Endometrium (tissue), 2 donors: ENCODE measurements at regions not wholly inside any gene's neighbourhood (a gene's known extent, or its start where the extent isn't known, plus 50 kb on each side); places are given as distances from the start of the nearest gene placed in this dataset.

ENCODE experiments used
- FAIRE-seq: peaks from 2 replicates; lab custom pipeline; 2012; peaks lifted over from hg19 to GRCh38; lab: Jason Lieb, UNC
- donor health status: control.
- donor health status: control.

DNA sequence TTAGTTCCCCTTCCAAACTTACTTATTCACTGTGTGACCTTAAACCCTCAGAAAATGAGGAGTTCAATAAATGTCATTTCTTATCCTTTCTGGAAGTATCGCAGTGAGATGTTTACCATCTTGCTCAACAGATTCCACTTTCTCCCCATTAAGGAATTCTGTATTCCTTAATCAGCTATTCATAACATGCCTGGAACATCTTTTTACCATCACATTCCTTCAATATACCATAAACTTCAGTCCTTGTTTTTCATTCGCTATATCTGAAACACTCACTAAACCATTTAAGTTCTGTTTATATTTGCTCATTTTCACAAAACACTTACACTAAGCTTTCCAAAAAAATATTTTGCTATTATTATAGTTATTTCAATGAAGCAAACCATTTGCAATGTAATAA lies 1158.6 kb downstream of the CDH12 start:
- no peak for FAIRE-seq

DNA sequence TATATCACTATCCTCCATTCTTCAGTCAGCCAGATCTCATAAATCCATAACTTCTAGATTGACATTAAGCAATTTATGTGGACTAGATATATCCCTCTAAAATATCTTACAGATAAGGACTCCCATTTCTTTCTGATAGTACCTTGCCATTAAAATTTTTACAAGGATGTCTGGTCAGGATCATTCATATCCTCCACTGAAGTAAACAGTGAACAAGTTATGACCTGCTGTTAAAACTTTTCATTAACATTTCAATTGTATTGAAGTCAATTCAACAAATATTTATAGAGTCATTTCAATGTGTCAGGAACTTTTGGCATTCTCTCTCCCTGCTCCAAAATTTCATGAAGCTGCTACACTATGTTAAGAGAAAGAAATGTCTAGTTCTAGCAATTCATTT lies 1159.6 kb downstream of the CDH12 start:
- FAIRE-seq = peak; percentile 26

DNA sequence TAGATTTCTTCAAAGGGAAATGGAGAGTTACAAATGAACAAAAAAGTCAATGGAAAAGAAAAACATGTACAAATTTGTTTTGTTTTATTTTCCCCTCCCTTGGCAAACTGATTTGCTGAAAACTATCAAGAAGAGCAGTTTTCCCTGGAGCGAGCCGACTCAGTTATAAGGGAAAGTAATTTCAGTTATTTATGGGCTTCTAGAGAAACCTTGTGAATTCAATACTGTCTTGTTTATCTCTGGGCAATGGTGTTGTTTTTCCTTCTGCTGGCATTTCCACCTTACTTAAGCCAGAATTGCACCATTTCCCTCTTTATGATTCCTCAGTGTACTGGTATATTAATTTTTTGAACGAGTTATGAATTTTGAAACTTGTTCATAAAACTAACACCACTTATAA lies 1163.6 kb downstream of the CDH12 start:
- no peak for FAIRE-seq

DNA sequence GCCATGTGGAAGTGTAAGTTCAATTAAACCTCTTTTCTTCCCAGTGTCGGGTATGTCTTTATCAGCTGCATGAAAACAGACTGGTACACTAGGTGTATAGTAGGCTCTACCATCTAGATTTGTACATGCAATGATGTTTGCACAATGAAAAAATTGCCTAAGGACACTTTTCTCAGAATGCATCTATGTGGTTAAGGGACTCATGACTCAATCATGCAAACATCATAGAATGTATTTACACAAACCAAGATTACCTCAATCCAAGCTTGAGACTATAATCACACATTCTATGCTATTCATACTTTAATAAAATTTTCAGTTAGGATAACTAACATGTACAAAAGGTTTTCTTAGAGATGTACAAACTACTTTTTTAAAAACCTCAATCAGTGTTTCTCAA lies 1164.5 kb downstream of the CDH12 start:
- FAIRE-seq = no peak

DNA sequence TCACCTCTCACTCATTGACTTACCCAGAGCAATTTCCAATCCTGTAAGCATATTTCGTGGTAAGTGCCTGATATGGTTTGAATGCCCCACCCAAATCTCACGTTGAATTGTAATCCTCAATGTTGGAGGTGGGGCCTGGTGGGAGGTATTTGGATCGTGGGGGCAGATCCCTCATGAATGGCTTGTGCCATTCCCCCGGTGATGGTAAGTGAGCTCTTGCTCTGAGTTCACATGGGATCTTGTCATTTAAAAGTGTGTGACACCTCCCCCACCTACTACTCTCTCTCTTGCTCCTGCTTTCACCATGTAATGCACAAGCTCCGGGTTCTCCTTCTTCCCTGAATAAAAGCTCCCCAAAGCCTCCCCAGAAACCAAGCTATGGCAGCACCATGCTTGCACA lies 1165.5 kb downstream of the CDH12 start:
- no peak for FAIRE-seq

DNA sequence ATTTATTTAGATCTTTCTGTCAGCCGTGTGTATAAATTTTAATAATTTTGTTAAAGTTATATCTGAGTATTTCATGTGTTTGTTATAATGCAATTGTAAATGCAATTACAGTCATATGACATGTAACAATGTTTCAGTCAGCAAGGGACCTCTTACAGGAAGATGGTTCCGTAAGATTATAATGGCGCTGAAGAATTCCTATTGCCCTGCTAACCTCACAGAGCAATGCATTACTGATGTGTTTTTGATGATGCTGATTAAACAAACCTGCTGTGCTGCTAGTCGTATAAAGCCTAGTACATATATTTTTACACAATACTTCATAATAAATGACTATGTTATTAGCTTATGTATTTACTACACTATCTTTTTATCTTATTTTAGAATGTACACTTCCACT lies 1166.4 kb downstream of the CDH12 start:
- FAIRE-seq = no peak

DNA sequence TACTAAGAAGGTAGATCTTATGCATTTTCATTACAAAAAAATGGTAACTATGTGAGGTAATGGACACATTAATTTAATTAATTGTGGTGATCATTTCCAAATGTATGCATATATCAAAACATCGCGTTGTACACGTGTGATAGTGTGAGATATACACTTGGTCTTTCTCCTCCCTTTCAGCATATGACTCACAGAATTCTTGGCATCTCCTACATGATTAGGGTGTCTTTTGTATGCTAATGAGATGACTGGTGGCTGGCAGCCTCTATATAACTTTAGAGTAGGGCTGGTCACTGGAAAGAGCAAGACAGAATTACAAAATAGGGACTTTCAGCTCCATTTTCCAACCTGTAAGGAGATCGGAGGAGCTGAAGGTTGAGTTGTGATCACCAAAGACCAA lies 1167.6 kb downstream of the CDH12 start:
- FAIRE-seq = no peak

DNA sequence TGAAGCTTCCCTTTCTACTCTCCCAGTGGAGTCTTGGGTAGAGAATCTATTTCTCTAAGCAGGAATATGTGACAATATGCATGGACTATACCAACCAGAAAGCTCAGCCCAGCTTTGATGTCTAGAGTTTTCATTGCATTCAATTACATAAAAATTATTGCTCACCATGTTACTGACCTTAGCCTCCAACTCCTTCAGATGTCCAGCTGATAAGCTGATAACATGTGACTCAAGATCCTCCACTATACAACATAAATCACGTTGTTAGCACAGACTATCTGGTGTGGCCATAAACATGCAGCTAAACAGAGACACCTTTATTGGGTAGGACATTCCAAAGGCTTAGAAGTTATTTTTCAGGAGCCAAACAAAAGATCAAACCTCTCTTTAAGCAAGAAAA lies 1168.2 kb downstream of the CDH12 start:
- FAIRE-seq = no peak

DNA sequence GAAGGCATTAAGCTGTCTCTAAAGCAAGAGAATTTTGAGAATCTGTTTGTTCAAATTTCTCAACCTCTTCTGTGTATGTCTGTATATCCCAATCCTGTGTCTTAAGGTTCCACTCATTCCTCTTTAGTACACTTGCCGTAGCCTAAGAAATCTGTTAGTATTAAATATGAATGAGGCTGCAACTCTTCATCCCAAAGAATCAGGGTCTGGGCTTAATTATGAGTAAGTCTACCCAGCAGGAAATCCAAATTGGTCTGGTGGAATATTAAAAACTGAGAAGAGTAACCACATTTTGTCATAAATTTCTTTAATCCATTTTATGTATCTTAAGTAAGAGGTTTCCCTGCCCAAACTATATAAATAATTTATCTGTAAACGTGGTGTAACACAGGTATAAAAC lies 1171.2 kb downstream of the CDH12 start:
- FAIRE-seq = no peak

DNA sequence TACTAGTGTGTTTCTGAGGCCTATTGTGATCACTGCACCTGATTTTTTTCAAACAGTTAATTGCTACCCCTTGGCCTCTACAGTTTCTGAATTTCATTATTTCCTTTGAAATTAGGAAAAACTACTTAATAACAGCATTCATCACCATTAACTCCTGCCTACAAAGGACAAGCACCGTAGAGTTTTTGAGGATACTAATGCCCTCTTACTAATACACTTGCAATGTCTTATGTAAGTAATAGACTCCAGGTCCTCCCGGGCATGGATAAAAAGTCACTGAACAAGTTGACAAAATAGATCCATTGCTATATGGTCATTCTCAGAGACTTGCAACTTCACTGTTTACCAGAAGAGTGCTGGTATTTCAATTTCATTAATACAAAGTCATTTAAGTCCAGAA lies 1172.5 kb downstream of the CDH12 start:
- no peak for FAIRE-seq

DNA sequence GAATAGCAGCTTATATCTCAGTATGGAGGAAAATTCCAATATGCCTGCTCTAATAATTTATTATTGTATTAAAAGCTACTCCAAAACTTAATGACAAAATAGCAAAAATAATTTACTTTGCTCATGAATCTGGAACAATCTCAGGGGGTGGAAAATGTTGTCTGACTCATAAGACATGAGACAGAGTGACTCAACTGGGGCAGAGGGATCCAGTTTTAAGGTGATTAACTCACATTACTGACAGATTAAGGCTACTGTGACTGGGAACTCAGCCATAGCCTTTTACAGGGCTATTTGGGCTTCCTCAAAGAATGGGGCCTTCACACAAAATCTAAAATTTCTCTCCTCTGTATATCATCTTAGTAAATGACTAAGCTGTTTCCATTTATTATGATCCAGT lies 1172.9 kb downstream of the CDH12 start:
- no peak for FAIRE-seq

DNA sequence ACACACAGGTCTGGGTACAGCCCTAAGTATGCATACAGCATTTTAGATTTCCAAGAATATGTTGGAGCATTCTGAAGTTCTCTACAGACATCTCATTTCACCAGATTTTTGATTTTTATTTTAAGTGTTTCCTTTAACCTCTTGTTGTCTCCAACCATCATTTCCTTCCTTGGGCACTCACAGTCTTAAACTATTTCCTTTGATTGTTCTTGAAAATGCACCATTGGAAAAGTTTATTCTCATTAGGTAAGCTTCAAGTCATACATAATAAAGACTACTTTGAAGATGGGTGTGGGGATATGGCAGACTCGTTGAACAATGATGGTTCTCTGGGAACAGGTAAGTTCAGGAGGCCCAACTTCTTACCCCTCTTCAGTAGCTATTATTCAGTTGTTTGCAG lies 1174.6 kb downstream of the CDH12 start:
- FAIRE-seq = no peak

DNA sequence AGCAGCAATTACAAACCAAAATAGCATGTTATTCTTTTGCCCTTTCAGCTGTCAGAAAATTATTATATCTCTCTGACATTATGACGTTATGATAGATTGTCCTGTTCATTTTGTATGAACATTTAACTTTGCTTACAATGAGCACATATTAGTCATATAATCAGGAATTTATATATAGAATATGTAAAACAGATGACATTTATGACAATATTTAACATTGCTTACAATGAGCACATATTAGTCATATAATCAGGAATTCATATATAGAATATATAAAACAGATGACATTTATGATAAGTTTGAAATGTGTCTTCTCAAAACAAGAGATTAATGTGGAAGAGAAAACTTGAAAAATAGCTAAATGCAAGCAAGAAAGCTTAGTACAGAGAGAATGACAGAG lies 1180.2 kb downstream of the CDH12 start:
- FAIRE-seq = no peak

DNA sequence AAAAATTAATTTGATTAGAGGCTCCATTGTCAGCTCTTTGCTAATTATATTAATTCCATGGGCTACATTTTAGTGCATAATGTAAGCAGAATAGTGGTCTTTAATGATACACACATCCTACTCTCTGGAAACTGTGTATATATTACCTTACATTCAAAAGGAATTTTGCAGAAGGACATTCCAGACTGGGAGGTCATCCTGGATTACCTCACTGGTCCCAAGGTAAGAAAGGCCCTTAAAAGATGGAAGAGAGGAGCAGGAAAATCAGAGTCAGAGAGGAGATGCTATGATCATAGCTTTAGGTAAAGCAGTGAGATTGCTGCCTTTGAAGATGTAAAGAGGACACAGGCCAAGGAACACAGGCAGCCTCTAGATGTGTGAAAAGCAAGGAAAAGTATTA lies 1180.8 kb downstream of the CDH12 start:
- no peak for FAIRE-seq

DNA sequence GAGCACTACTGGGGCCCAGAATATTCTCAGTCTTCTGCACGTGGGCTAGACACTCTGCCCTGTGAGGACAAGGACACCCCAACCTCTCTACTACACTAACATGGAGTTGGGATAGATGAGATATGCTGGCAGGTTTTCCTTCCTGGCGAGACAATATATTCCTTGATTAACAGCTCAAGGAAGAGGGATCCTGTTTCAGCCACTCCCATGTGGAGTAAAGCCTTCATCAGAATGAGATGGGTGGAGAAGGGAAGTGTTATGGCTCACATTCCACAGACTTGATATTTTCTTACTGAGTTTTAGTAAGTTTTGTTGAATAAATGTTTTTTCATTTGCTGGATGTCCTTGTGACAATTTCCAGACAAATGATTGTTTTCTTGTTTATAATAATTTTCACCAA lies 1187.6 kb downstream of the CDH12 start:
- no peak for FAIRE-seq

DNA sequence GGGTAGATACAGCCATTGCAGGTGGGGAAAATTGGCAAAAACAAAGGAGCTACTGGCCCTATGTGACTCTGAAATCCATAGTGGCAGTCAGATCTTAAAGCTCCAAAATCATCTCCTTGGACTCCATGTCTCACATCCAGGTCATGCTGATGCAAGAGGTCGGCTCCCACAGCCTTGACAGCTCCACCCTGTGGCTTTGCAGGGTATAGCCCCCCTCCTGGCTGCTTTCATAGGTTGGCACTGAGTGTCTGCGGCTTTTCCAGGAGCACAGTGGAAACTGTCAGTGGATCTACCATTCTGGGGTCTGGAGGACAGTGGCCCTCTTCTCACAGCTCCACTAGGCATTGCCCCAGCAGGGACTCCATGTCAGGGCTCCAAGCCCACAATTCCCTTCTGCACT lies 1190.1 kb downstream of the CDH12 start:
- no peak for FAIRE-seq

DNA sequence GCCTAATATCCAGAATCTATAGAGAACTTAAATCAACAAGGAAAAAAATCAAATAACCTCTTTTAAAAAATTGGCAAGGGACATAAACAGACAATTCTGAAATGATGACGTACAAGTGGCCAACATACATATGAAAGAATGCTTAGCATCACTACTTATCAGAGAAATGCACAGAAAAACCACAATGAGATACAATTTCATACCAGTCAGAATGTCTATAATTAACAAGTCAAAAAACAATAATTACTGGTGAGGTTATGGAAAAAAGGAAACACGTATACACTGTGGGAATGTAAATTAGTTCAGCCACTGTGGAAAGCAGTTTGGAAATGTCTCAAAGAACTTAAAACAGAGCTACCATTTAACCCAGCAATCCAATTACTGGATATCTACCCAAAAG lies 1192.0 kb downstream of the CDH12 start:
- no peak for FAIRE-seq

DNA sequence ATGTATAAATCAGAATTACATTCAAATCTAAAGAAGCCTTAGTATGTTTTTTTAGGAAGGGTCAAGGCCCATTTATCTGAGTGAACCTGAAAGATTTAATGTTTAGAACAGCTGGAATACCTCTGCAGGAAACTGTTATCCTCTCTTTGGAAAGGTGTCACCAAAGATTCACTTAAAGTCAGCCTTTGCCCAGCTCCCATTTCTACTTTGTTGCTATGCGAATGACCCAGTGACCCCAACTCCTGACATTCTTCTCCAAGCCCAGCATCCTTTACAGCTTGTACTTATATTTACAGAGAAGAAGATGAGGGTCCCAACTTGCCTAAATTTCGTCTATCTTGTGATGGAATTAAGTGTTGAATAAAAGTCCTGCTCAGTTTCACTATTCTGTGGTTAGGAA lies 1198.6 kb downstream of the CDH12 start:
- no peak for FAIRE-seq

DNA sequence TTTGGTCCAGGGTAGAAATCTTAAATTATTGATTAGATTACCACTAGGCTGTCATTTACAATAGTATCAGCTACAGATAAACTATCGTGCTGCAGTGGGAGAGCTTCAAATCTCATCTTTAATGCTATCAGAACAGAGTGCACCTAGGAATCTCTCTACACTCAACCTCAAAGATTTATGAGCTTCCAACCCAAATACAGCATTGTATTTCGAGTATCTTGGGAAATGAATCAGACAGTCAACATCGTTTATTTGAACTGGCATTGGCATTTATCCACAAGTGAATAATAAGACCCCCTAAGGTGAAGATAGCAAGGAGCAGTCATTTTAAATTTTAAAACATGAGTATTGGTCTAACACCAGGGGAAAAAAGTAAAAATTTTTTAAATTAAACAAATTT lies 1203.2 kb downstream of the CDH12 start:
- no peak for FAIRE-seq

DNA sequence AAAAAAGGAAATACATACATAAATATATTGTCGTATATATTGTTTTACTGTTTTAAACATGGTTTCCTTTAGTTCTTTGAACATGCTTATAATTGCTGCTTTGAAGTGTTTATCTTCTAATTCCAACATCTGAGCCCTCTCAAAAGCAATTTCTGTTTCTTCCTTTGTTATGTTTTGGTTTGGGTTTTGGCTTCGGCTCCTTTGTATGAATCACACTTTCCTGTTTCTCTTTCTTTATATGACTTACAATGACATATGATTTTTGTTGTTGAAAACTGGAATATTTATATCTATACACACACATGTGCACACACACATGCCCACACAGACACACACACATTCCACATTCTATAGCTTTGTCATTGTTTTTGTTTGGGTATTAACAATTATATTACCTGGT lies 1206.7 kb downstream of the CDH12 start:
- no peak for FAIRE-seq

DNA sequence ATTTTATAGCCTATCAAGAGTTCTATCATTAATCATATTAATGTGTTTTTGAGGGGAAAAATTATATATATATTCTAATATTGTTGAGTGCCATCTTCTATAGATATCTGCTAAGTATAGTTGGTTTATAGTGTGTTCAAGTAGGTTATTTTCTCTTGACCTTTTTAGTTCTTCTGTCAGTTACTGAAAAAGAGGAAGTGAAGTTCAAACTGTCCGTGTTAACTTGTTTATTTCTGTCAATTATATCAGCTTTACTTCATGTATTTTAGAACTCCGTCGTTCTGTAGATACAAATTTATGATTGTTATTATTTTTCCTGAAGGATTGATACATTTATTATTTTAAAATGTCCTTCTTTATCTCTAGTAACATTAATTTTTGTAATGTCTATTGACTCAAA lies 1209.1 kb downstream of the CDH12 start:
- no peak for FAIRE-seq

DNA sequence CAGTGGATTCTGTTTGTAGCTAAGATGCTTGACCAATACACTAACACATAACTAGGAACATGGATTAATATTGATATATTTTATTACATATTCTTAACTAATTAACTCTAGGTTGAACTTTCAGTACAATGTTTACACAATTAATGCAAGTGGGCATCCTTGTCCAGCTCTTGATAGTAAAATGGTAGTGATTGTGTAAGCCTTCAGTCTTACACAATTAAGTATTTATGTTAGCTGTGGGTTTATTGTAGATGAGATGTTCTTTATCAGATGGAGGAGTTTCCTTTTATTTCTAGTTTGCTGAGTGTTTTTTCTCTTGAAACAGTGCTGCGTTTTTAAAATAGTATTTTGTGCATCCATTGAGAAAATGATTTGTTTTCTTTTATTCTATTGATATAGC lies 1210.8 kb downstream of the CDH12 start:
- FAIRE-seq = no peak

DNA sequence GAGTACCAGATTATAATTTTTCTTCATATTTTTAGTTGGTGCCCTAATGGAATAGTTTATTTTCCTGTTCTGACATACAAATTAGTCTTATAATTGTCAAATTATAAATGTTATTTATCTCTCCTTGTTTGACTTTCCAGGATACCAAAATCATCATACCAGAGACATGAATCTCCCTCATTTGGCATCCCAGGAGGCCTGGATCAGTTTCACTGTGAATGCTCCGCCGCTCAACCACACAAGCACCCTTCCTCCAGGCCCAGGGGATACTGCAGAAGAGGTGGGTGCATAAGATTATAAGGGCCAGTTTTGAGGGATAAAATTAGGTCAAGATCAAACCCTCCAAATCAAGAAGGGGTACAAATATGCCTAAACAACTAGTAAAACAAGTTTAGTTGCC lies 1229.3 kb downstream of the CDH12 start:
- FAIRE-seq = no peak

DNA sequence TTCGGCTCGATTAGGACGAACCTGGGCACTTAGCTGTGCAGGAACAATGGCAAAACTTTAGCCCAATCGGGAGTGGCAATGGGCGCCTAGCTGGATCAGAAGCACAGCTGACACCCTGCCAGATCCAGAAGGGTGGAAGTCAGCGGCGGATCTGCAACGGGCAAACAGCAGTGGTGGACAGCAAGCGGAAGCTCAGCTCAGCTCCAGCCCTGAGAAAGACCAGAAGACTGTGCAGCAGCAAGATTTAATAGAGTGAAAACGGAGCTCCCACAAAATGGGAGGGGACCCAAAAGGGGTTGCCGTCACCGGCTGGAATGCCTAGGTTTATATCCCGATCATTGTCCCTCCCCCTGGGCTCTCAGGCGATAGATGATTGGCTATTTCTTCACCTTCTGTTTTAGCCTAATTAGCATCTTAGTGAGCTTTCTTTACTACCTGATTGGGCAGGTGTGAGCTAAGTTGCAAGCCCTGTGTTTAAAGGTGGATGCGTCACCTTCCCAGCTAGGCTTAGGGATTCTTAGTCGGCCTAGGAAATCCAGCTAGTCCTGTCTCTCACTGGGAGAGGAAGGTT lies 1237.9 kb downstream of the CDH12 start:
- no peak for FAIRE-seq

DNA sequence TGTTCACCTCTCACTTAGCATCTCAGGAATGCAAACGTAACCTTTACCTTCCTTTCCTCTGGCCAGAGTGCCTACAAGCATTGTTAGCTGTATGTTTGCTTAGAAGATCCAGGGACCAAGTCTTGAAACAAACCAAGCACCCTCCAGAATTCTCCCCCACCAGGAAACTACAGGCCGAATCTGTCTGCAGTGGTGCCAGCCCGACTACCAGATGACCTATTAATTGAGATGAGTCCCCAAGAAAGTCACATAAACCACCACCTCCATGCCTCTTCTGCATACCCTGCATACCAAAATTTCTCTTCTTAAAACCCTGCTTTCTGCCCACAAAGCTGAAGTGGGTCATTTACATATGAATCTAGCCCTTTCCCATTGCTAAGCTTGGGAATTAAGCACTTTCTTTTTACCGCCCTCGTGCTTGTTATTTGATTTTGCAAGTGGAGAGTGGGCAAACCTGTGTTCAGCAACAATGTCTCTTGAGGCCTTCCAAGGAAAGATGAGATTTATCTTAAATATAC lies 1239.1 kb downstream of the CDH12 start:
- FAIRE-seq = no peak
